Activated T-helper 17 cell treated with anti-CD3 and anti-CD28 coated beads, Interleukin-2, amount 50 U/mL, for 72 hours (primary cell): ENCODE measurements at regions not wholly inside any gene's neighbourhood (a gene's known extent, or its start where the extent isn't known, plus 50 kb on each side); places are given as distances from the start of the nearest gene placed in this dataset.
"Not testable (repeated sequence)": the region's sequence is repeated elsewhere in the genome, so short reads cannot be mapped to it uniquely, and the experiment has no call there.

Experiments used
- ATAC-seq: fragments of 150-1000 bp; cut with Tn5 transposase; replicated peaks from 2 replicates; pipeline ENCODE4 v1.10.0; 2021; ENCODE audit warnings: mild to moderate bottlenecking, moderate library complexity
- H3K27ac Mint-ChIP-seq: one replicate; pipeline ENCODE4 v1.8.0; 2022; ENCODE audit warnings: mixed read lengths
- H3K27me3 Mint-ChIP-seq: one replicate; pipeline ENCODE4 v1.8.0; 2022; ENCODE audit warnings: mixed read lengths
- H3K36me3 Mint-ChIP-seq: one replicate; pipeline ENCODE4 v1.8.0; 2022; ENCODE audit warnings: low read depth, mild to moderate bottlenecking, mixed read lengths
- H3K4me1 Mint-ChIP-seq: one replicate; pipeline ENCODE4 v1.8.0; 2022; ENCODE audit warnings: mixed read lengths
- H3K4me3 Mint-ChIP-seq: one replicate; pipeline ENCODE4 v1.8.0; 2022; ENCODE audit warnings: mild to moderate bottlenecking, mixed read lengths
- H3K9me3 Mint-ChIP-seq: one replicate; pipeline ENCODE4 v1.8.0; 2022; ENCODE audit warnings: mixed read lengths

DNA sequence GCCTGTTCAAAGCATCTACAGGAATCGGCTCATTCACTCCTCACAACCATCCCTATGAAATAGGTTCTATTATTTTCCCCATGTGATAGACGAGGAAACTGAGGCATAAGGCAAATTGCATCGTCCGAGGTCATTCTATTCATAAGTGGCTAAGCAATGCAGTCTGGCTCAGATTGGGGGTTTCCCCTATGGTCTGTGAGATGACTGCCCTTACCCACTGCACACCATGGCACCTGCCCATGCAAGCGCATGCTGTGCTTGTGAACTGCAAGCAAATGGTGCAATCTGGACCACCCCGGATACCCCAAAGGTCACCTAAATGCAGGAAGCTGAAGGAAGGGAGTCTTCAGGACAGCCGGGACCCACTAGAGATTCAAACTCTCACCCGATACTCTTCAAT is 123.4 kb upstream of the SOD1 start:
- no peak overlapping the region for H3K4me3 Mint-ChIP-seq
- ATAC-seq = no peak

GRCh38 chr21:31531967-31532366 is 127.5 kb upstream of the SOD1 start:
- Mint-ChIP-seq H3K9me3 (no peaks in the 10 kb centered on the region), H3K27ac (no peak overlapping the region), H3K27me3 (no peaks in the 10 kb centered on the region), H3K4me3 (no peak overlapping the region), H3K36me3 (no peaks in the 10 kb centered on the region), H3K4me1 (peaks cover 15% of the 10 kb centered on the region)
- no peak for ATAC-seq

More for the DNA sequence above, 123.4 kb upstream of the SOD1 start:
- Mint-ChIP-seq H3K27me3 (no peaks in the 10 kb centered on the region), H3K9me3 (no peaks in the 10 kb centered on the region), H3K36me3 (no peaks in the 10 kb centered on the region), H3K27ac (no peak overlapping the region), H3K4me1 (peaks cover 3% of the 10 kb centered on the region)

DNA sequence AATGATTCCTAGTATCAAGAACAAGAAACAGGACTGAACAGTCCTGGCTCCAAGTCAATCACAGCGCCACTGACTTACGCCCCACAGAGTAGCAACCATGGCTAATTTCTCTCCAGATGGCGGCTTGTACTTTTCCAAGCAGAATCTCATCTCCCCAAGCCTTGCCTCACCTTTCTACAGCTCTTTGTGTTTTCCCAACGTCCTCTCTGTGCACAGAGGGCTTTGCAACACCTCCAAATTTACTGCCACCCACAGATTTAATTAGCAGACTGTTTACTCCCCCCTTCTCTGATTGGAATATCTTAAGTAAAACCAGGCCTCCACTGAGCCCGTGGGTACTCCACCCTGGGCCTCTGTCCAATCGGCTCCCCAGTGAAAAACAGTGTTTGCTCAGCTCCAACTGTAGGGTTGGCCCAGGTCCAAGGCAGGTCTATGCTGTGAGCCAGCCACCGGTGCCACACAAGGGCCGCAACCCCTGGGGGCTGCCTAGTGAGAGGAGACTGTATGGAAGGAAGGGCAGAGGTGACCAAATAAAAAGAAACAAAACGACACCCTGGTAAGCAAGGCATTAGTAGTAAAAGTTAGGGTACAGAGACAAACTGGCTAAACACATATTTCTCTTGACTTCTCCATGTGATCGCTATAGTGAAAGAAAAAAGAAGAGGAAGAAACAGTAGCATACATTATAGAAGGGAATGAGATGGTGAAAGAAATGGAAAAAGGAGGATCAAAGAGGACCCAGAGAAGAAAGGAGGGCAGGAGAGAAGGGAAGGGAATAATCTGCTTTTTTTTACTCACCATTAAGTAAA is 128.4 kb upstream of the SOD1 start:
- Mint-ChIP-seq H3K27ac (no peak overlapping the region), H3K4me3 (no peak overlapping the region), H3K4me1 (peaks cover 15% of the 10 kb centered on the region), H3K9me3 (no peaks in the 10 kb centered on the region), H3K27me3 (no peaks in the 10 kb centered on the region), H3K36me3 (no peaks in the 10 kb centered on the region)
- no peak for ATAC-seq

- no peak overlapping the region for H3K27ac Mint-ChIP-seq
- no peaks in the 10 kb centered on the region for H3K27me3 Mint-ChIP-seq
- H3K4me3 Mint-ChIP-seq = no peak overlapping the region
- no peaks in the 10 kb centered on the region for H3K36me3 Mint-ChIP-seq
- H3K4me1 Mint-ChIP-seq = peaks cover 15% of the 10 kb centered on the region
- no peak for ATAC-seq
- no peaks in the 10 kb centered on the region for H3K9me3 Mint-ChIP-seq
Measured at GRCh38 chr21:31530364-31530763, 129.1 kb upstream of the SOD1 start.

DNA sequence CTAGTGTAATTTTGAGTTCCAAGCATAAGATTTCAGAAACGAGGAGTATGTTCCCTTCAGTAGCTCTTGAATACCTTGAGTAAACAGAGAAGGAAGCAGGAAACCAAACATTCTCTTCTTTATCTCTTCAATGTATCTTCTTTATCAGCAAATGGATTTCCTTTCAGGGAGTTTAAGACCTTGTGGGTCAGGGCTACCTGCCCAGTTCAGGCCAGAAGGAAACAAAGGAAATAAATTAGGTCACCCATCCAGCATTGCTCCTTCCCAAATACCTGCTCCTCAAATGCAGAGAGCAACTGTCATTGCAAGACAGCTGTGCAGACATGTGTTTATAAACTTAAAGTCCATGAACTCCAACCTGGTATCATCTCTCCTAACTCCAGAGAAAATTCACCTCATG is 130.1 kb upstream of the SOD1 start:
- H3K27ac Mint-ChIP-seq = no peak overlapping the region
- no peak for ATAC-seq
- H3K4me1 Mint-ChIP-seq = peaks cover 15% of the 10 kb centered on the region
- no peaks in the 10 kb centered on the region for H3K27me3 Mint-ChIP-seq
- H3K4me3 Mint-ChIP-seq = no peak overlapping the region
- H3K9me3 Mint-ChIP-seq = no peaks in the 10 kb centered on the region
- H3K36me3 Mint-ChIP-seq = no peaks in the 10 kb centered on the region

- Mint-ChIP-seq H3K36me3 (no peaks in the 10 kb centered on the region), H3K27ac (no peak overlapping the region), H3K27me3 (no peaks in the 10 kb centered on the region), H3K4me3 (no peak overlapping the region), H3K4me1 (peaks cover 11% of the 10 kb centered on the region), H3K9me3 (no peaks in the 10 kb centered on the region)
- ATAC-seq = no peak
Measured at GRCh38 chr21:31526040-31526439, 133.5 kb upstream of the SOD1 start.

GRCh38 chr21:31524140-31524539 is 135.4 kb upstream of the SOD1 start:
- no peaks in the 10 kb centered on the region for H3K9me3 Mint-ChIP-seq
- H3K27ac Mint-ChIP-seq = no peak overlapping the region
- no peaks in the 10 kb centered on the region for H3K36me3 Mint-ChIP-seq
- peaks cover 6% of the 10 kb centered on the region for H3K4me1 Mint-ChIP-seq
- no peaks in the 10 kb centered on the region for H3K27me3 Mint-ChIP-seq
- no peak for ATAC-seq
- H3K4me3 Mint-ChIP-seq = no peak overlapping the region

DNA sequence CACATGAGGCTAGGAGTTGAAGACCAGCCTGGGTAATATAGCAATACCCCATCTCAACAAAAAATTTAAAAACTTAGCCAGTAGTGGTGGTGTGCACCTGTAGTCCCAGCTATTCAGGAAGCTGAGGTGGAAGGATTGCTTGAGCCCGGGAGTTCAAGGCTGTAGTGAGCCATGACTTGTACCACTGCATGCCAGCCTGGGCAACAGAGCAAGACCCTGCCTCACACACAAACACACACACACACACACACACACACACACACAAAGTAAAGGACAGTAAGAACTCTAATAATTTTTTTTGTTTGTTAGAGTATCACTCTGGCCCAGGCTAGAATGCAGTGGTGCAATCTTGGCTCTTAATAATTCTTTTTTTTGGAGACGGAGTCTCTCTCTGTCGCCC is 138.0 kb upstream of the SOD1 start:
- Mint-ChIP-seq H3K36me3 (no peaks in the 10 kb centered on the region), H3K9me3 (no peaks in the 10 kb centered on the region)
- ATAC-seq = no peak

DNA sequence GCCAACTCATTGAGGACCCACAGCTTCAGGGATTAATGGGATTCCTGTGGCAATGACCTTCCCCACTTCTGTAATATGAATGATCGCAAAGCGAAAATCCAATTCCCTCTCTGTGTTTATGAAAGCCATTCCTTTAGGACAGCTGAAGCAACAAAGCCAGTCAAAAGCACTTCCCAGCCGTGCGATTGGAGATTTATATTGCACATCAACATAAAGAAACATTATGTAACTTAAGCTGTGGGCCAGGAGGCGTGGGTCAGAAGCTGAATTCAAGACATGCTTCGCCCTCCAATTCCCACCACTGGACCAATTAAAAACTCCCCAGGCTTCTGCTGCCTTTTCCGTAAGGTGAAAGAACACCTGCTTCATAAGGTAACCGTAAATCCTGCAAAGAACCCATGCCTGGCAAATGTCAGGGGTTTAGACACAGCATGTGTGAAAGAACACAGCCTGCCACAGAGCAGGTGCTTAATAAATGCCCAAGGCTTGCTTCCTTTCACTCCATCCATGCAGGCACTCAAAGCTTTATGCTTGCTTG is 138.9 kb upstream of the SOD1 start:
- H3K27ac Mint-ChIP-seq = no peak overlapping the region
- H3K9me3 Mint-ChIP-seq = no peaks in the 10 kb centered on the region
- no peak overlapping the region for H3K4me3 Mint-ChIP-seq
- ATAC-seq = no peak
- no peaks in the 10 kb centered on the region for H3K27me3 Mint-ChIP-seq
- no peaks in the 10 kb centered on the region for H3K36me3 Mint-ChIP-seq
- peaks cover 7% of the 10 kb centered on the region for H3K4me1 Mint-ChIP-seq

More for the DNA sequence above, 138.0 kb upstream of the SOD1 start:
- H3K4me3 Mint-ChIP-seq = no peak overlapping the region
- H3K27ac Mint-ChIP-seq = no peak overlapping the region
- H3K27me3 Mint-ChIP-seq = no peaks in the 10 kb centered on the region
- peaks cover 7% of the 10 kb centered on the region for H3K4me1 Mint-ChIP-seq

- no peaks in the 10 kb centered on the region for H3K9me3 Mint-ChIP-seq
- no peak overlapping the region for H3K4me3 Mint-ChIP-seq
- H3K27me3 Mint-ChIP-seq = no peaks in the 10 kb centered on the region
- no peaks in the 10 kb centered on the region for H3K36me3 Mint-ChIP-seq
- no peak overlapping the region for H3K27ac Mint-ChIP-seq
- no peak for ATAC-seq
- peaks cover 7% of the 10 kb centered on the region for H3K4me1 Mint-ChIP-seq
Measured at GRCh38 chr21:31518580-31518979, 140.9 kb upstream of the SOD1 start.

- Mint-ChIP-seq H3K4me3 (no peak overlapping the region), H3K36me3 (no peaks in the 10 kb centered on the region), H3K9me3 (no peaks in the 10 kb centered on the region), H3K4me1 (peaks cover 7% of the 10 kb centered on the region), H3K27me3 (no peaks in the 10 kb centered on the region), H3K27ac (no peak overlapping the region)
- ATAC-seq = peak; percentile 31
Measured at GRCh38 chr21:31517664-31518414, 141.7 kb upstream of the SOD1 start.

GRCh38 chr21:31515253-31515652 is 144.2 kb upstream of the SOD1 start:
- H3K4me3 Mint-ChIP-seq = no peak overlapping the region
- no peaks in the 10 kb centered on the region for H3K36me3 Mint-ChIP-seq
- ATAC-seq = no peak
- H3K9me3 Mint-ChIP-seq = no peaks in the 10 kb centered on the region
- no peaks in the 10 kb centered on the region for H3K27me3 Mint-ChIP-seq
- H3K27ac Mint-ChIP-seq = no peak overlapping the region
- H3K4me1 Mint-ChIP-seq = peaks cover 7% of the 10 kb centered on the region

DNA sequence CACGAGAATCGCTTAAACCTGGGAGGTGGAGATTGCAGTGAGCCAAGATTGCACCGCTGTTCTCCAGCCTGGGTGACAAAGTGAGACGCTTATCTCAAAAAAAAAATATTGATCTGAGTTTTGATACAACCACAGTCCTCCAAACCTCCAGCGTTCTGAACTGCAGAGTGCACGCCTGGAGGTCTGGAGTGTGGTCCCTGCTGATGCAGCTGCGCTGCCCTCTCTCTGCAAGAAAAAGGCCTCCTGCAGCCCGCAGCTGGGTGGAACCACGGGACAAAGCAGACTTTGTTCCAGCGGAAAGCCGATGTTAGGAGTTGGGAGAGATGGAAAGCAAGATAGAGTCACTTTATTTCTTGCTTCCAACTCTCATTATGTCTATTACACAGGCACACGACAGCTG is 144.9 kb upstream of the SOD1 start:
- no peak overlapping the region for H3K27ac Mint-ChIP-seq
- H3K27me3 Mint-ChIP-seq = no peaks in the 10 kb centered on the region
- no peaks in the 10 kb centered on the region for H3K36me3 Mint-ChIP-seq
- H3K4me3 Mint-ChIP-seq = no peak overlapping the region
- H3K4me1 Mint-ChIP-seq = peaks cover 14% of the 10 kb centered on the region
- no peaks in the 10 kb centered on the region for H3K9me3 Mint-ChIP-seq
- ATAC-seq = no peak

GRCh38 chr21:31513541-31513940 is 146.0 kb upstream of the SOD1 start:
- not testable (repeated sequence) for H3K27me3 Mint-ChIP-seq, H3K27ac Mint-ChIP-seq, ATAC-seq, H3K9me3 Mint-ChIP-seq, H3K36me3 Mint-ChIP-seq, H3K4me3 Mint-ChIP-seq
- peaks cover 22% of the 10 kb centered on the region for H3K4me1 Mint-ChIP-seq

DNA sequence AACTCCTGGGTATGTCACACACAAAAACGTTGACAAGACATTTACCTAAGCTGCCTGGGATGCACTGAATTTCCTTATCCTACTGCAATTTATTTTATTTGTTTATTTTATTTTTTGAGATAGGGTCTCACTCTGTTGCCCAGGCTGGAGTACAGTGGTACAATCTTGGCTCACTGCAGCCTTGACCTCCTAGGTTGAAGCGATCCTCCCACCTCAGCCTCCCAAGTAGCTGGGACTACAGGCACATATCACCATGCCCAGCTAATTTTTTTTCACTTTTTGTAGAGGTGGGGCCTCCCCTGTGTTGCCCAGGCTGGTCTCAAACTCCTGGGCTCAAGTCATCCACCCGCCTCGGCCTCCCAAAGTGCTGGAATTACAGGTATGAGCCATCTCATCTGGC is 147.5 kb upstream of the SOD1 start:
- not testable (repeated sequence) for H3K27me3 Mint-ChIP-seq, H3K9me3 Mint-ChIP-seq, ATAC-seq, H3K4me3 Mint-ChIP-seq, H3K36me3 Mint-ChIP-seq, H3K27ac Mint-ChIP-seq
- H3K4me1 Mint-ChIP-seq = peaks cover 19% of the 10 kb centered on the region
